IMR-90 (cell line): ENCODE measurements at regions not wholly inside any gene's neighbourhood (a gene's known extent, or its start where the extent isn't known, plus 50 kb on each side); places are given as distances from the start of the nearest gene placed in this dataset.
A peak's percentile ranks its signal among the peaks of the same experiment; 100 is the strongest.

ENCODE experiments used
- FOS ChIP-seq: fragments of 150-350 bp; IDR thresholded peaks from 2 replicates; pipeline ENCODE4 v1.6.1; 2016; ENCODE audit warnings: low read depth, low read length
- MAFK ChIP-seq: IDR thresholded peaks from 2 replicates; pipeline ENCODE4 v1.6.1; 2012; ENCODE audit warnings: low read depth, low read length, improper control_type of control experiment
- RAD21 ChIP-seq: IDR thresholded peaks from 2 replicates; pipeline ENCODE4 v1.6.1; 2012; ENCODE audit warnings: low read length, improper control_type of control experiment
- RFX5 ChIP-seq: IDR thresholded peaks from 2 replicates; pipeline ENCODE4 v1.8.0; 2012; ENCODE audit warnings: low read depth, mild to moderate bottlenecking, low read length, moderate library complexity
- TF ChIP-seq, protein P1 (sequence below): conservative IDR thresholded peaks from 2 replicates; pipeline ENCODE4 v1.5.1; 2012; ENCODE audit warnings: mild to moderate bottlenecking, low read depth, low read length, improper control_type of control experiment

DNA sequence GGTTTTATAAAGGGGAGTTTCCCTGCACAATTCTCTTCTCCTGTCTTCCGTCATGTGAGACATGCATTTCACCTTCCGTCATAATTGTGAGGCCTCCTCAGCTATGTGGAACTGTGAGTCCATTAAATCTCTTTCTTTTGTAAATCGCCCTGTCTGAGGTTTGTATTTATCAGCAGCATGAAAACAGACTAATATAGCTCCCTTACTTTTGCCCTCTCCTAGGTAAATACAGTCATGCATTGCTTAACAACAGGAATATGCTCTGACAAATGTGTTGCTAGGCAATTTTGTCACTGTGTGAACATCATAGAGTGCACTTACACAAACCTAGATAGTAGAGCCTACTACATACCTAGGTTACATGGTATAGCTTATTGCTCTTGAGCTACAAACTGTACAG lies 616.8 kb downstream of the RWDD3 start:
- TF ChIP-seq FOS: no peak
- TF ChIP-seq, protein P1, sequence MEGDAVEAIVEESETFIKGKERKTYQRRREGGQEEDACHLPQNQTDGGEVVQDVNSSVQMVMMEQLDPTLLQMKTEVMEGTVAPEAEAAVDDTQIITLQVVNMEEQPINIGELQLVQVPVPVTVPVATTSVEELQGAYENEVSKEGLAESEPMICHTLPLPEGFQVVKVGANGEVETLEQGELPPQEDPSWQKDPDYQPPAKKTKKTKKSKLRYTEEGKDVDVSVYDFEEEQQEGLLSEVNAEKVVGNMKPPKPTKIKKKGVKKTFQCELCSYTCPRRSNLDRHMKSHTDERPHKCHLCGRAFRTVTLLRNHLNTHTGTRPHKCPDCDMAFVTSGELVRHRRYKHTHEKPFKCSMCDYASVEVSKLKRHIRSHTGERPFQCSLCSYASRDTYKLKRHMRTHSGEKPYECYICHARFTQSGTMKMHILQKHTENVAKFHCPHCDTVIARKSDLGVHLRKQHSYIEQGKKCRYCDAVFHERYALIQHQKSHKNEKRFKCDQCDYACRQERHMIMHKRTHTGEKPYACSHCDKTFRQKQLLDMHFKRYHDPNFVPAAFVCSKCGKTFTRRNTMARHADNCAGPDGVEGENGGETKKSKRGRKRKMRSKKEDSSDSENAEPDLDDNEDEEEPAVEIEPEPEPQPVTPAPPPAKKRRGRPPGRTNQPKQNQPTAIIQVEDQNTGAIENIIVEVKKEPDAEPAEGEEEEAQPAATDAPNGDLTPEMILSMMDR: no peak
- TF ChIP-seq MAFK: no peak
- no peak for TF ChIP-seq RAD21
- peak; percentile 22; the same call in 1 of the 2 replicates for TF ChIP-seq RFX5
